Activated naive CD4-positive, alpha-beta T cell treated with anti-CD3 and anti-CD28 coated beads, Interleukin-2, amount 50 U/mL, for 72 hours (primary cell): ENCODE measurements at regions not wholly inside any gene's neighbourhood (a gene's known extent, or its start where the extent isn't known, plus 50 kb on each side); places are given as distances from the start of the nearest gene placed in this dataset.
"Not testable (repeated sequence)": the region's sequence is repeated elsewhere in the genome, so short reads cannot be mapped to it uniquely, and the experiment has no call there.

Experiments used
- ATAC-seq, 2 donors: fragments of 150-1000 bp; cut with Tn5 transposase; 2 replicates each; pipeline ENCODE4 v1.10.0; 2021; ENCODE audit warnings: mild to moderate bottlenecking in 2 of 2, moderate library complexity in 2 of 2
- DNase-seq, 2 donors: peaks; one replicate each; pipeline ENCODE4 v3.0.0; 2021 to 2022; ENCODE audit warnings: low spot score in 2 of 2
- H3K27ac Mint-ChIP-seq, 2 donors: one replicate each; pipeline ENCODE4 v1.8.0; 2022; ENCODE audit warnings: mild to moderate bottlenecking in 2 of 2, mixed read lengths in 2 of 2
- H3K36me3 Mint-ChIP-seq, 2 donors: one replicate each; pipeline ENCODE4 v1.8.0; 2022; ENCODE audit warnings: mixed read lengths in 2 of 2
- H3K9me3 Mint-ChIP-seq, 2 donors: one replicate each; pipeline ENCODE4 v1.8.0; 2022; ENCODE audit warnings: mixed read lengths in 2 of 2

- Mint-ChIP-seq H3K36me3 (peaks cover 0 to 8% of the 10 kb centered on the region in 2 donors), H3K27ac (no peak overlapping the region), H3K9me3 (peaks cover 10 to 13% of the 10 kb centered on the region in 2 donors)
- DNase-seq: no peak
- no peak for ATAC-seq
Observed at GRCh38 chr10:125407557-125407956, 247.2 kb upstream of the CTBP2 start.

DNA sequence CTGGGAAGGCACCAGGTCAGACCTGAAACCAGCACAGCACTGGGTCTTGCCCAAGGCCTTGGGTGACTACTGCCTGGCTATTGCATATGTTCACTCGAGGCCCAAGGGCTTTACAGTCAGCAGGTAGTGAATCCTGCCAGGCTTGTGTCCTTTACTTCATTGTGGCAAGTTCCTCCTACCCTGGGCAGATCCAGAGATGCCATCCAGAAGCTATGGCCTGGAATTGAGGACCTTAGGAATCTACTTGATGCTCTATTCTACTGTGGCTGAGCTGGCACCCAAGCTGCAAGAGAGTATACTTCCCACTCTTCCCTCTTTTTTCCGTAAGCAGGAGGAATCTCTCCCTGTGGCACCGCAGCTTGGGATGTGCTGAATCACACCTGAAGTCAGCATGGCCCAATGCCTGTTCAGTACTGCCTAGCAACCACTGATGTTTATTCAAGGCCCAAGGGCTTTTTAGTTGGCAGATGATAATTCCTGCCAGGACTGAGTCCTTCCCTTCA lies 246.7 kb upstream of the CTBP2 start:
- Mint-ChIP-seq H3K9me3 (peaks cover 10 to 13% of the 10 kb centered on the region in 2 donors), H3K36me3 (peaks cover 0 to 8% of the 10 kb centered on the region in 2 donors), H3K27ac (no peak overlapping the region)
- no peak for ATAC-seq
- no peak for DNase-seq

- peaks cover 10 to 13% of the 10 kb centered on the region in 2 donors for H3K9me3 Mint-ChIP-seq
- DNase-seq, ATAC-seq, H3K27ac Mint-ChIP-seq, H3K36me3 Mint-ChIP-seq: not testable (repeated sequence)
Observed at GRCh38 chr10:125404902-125405301, 244.5 kb upstream of the CTBP2 start.

DNA sequence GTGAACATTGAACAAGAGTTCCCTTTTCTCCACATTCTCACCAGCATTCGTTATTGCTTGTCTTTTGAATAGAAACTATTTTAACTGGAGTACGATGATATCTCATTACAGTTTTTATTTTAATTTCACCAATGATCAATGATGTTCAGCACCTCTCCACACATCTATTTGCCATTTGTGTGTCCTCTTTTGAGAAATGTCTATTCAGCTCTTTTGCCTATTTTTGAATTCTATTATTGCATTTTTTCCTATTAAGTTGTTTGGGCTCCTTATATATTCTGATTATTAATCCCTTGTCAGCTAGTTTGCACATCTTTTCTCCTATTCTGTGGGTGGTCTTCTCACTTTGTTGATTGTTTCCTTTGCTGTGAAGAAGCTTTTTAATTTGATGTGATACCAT lies 241.1 kb upstream of the CTBP2 start:
- ATAC-seq (no peak), DNase-seq (no peak)
- peaks cover 0 to 5% of the 10 kb centered on the region in 2 donors for H3K36me3 Mint-ChIP-seq
- no peak overlapping the region for H3K27ac Mint-ChIP-seq
- peaks cover 8 to 11% of the 10 kb centered on the region in 2 donors for H3K9me3 Mint-ChIP-seq

DNA sequence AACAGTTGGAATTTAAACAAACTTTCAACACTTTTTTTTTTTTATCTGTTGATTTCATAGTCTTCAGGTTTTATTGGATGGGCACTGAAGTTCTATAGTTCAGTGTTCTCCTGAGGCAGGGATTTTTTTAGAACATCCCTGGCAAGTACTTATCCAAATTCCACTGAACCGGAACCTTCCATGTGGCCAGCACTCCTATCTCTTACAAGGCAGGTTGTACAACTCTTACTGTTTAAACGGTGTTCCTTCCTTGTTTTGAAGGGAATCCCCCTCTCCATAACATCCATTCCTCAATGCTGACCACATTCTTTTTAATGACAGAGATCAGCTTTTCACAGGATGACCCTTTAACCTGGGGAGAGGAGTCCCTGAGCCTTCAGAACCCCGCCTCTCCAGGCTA lies 238.9 kb upstream of the CTBP2 start:
- ATAC-seq (no peak), DNase-seq (no peak)
- no peaks in the 10 kb centered on the region for H3K36me3 Mint-ChIP-seq
- H3K27ac Mint-ChIP-seq: no peak overlapping the region
- H3K9me3 Mint-ChIP-seq: peaks cover 0 to 4% of the 10 kb centered on the region in 2 donors

- DNase-seq: no peak
- Mint-ChIP-seq H3K27ac (no peak overlapping the region), H3K9me3 (no peaks in the 10 kb centered on the region), H3K36me3 (no peaks in the 10 kb centered on the region)
- no peak for ATAC-seq
Observed at GRCh38 chr10:125398270-125398669, 237.9 kb upstream of the CTBP2 start.

GRCh38 chr10:125397608-125398007 lies 237.2 kb upstream of the CTBP2 start:
- H3K9me3 Mint-ChIP-seq: no peaks in the 10 kb centered on the region
- H3K27ac Mint-ChIP-seq: no peak overlapping the region
- DNase-seq: no peak
- no peaks in the 10 kb centered on the region for H3K36me3 Mint-ChIP-seq
- no peak for ATAC-seq

DNA sequence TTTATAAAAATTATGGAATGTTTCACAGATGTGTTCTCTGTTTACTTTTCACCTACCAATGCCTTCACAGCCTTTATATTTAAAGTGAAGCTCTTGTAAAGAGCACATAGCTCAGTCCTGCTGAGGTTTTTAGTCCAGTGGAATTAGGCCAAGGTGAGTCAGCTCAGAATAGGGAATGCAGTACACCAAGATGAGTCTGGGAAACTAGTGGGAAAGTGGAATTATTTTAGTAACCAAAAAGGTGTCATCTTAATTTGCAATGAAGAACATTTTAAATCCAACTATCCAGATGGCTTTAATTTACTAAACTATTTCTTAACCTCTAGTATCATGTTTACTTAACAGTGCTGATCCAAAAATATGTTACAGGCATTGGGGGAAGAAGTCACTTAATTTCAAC lies 236.3 kb upstream of the CTBP2 start:
- Mint-ChIP-seq H3K27ac (no peak overlapping the region), H3K36me3 (no peaks in the 10 kb centered on the region), H3K9me3 (peaks cover 4% of the 10 kb centered on the region in 2 donors)
- ATAC-seq (no peak), DNase-seq (no peak)

DNA sequence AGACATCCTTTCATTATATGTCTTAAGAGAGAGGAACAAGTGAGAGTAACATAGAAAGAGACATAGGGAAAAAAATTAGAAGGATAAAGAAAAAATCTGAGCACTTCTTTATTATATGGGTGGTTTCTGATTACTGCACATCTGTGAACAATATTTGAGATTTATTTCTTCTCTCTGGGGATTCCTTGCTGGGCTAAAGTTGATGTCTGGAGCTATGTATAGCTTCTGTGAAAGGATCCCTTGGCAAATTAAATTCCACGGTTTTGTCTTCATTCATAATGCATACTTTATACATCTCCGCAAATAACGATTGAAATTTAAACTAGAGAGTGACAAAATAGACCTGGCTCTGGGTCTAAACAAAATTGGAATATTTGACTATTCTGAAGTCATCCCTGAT lies 232.2 kb upstream of the CTBP2 start:
- no peak for DNase-seq
- no peak for ATAC-seq
- Mint-ChIP-seq H3K9me3 (peaks cover 15 to 21% of the 10 kb centered on the region in 2 donors), H3K36me3 (peaks cover 0 to 4% of the 10 kb centered on the region in 2 donors), H3K27ac (no peak overlapping the region)

DNA sequence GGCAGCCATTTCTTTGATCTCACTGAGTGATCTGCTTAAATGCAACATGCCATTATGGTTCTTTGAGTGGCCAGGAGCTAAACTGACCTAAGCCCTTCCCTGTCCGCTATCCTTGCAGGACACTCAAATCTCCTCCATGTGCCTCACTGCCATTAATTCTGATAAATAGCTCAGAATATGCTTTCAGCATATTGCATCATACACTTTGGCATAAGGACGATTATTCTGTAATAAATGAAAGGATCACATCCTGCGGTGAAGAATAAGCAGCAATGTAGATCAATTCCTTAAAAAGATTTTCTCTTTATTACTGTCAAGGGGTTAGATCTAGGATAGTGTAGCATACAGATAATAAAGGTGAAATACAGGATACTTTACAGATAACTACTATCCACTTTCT lies 231.8 kb upstream of the CTBP2 start:
- DNase-seq: no peak
- Mint-ChIP-seq H3K36me3 (peaks cover 0 to 4% of the 10 kb centered on the region in 2 donors), H3K9me3 (peaks cover 15 to 21% of the 10 kb centered on the region in 2 donors), H3K27ac (no peak overlapping the region)
- no peak for ATAC-seq

- ATAC-seq: no peak
- Mint-ChIP-seq H3K27ac (no peak overlapping the region), H3K9me3 (peaks cover 15 to 21% of the 10 kb centered on the region in 2 donors), H3K36me3 (peaks cover 0 to 4% of the 10 kb centered on the region in 2 donors)
- no peak for DNase-seq
Observed at GRCh38 chr10:125389648-125390047, 229.3 kb upstream of the CTBP2 start.

DNA sequence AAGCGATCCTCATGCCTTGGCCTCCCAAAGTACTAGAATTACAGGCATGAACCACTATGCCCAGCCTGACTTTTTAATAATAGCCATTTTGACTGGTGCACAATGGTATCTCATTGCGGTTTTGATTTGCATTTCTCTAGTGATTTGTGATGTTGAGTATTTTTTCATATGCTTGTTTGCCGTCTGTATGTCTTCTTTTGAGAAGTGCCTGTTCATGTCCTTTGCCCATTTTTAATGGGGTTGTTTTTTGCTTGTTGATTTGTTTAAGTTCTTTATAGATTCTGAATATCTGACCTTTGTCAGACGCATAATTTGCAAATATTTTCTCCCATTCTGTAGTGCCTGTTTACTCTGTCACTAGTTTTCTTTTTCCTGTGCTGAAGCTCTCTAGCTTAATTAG lies 219.2 kb upstream of the CTBP2 start:
- no peak for DNase-seq
- no peak for ATAC-seq
- peaks cover 5 to 19% of the 10 kb centered on the region in 2 donors for H3K9me3 Mint-ChIP-seq
- H3K27ac Mint-ChIP-seq: no peak overlapping the region
- no peaks in the 10 kb centered on the region for H3K36me3 Mint-ChIP-seq

- DNase-seq: no peak
- Mint-ChIP-seq H3K9me3 (peaks cover 5 to 11% of the 10 kb centered on the region in 2 donors), H3K27ac (no peak overlapping the region), H3K36me3 (no peaks in the 10 kb centered on the region)
- ATAC-seq: no peak
Observed at GRCh38 chr10:125377368-125377767, 217.0 kb upstream of the CTBP2 start.

DNA sequence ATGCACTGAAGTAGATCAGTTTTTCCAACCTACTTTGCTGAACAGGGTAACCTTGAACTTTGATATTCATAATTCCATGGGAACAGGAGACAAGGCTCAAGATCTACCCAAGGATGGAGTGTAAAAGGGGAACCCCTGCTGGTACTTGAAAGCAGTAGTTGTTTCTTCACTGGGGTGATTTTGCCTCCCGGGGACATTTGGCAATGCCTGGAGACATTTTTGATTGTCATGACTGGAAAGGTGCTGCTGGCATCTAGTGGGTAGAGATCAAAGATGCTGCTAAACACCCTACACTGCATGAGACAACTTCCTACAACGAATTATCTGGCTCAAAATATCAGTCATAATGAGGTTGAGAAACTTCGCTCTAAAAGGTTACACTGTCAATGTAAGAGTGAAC lies 214.8 kb upstream of the CTBP2 start:
- Mint-ChIP-seq H3K36me3 (no peaks in the 10 kb centered on the region), H3K27ac (no peak overlapping the region), H3K9me3 (peaks cover 0 to 12% of the 10 kb centered on the region in 2 donors)
- DNase-seq (no peak), ATAC-seq (no peak)

- H3K27ac Mint-ChIP-seq: no peak overlapping the region
- DNase-seq (no peak), ATAC-seq (no peak)
- H3K9me3 Mint-ChIP-seq: peaks cover 0 to 12% of the 10 kb centered on the region in 2 donors
- H3K36me3 Mint-ChIP-seq: no peaks in the 10 kb centered on the region
Observed at GRCh38 chr10:125373546-125373945, 213.2 kb upstream of the CTBP2 start.

DNA sequence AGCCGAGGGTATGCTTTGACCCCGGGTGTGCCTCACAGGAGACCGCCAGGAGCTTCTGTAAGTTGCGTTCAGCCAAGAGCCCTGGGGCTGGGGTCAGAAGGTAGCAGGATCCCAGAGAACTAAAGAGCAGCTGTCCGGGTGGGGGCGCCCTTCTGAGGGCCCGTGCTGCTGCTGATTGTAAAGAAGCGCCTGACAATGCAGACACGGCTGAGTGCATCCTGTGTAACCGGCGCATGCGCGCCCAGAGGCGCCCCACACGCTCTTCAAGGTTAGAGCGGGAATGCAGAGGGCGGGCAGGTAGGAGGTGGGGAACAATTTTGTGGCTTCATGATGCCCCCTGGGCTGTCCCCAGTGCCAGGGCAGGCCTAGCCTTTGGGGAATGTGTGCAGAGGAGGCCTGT lies 210.2 kb upstream of the CTBP2 start:
- ATAC-seq (no peak), DNase-seq (no peak)
- Mint-ChIP-seq H3K36me3 (no peaks in the 10 kb centered on the region), H3K9me3 (peaks cover 0 to 8% of the 10 kb centered on the region in 2 donors), H3K27ac (no peak overlapping the region)

DNA sequence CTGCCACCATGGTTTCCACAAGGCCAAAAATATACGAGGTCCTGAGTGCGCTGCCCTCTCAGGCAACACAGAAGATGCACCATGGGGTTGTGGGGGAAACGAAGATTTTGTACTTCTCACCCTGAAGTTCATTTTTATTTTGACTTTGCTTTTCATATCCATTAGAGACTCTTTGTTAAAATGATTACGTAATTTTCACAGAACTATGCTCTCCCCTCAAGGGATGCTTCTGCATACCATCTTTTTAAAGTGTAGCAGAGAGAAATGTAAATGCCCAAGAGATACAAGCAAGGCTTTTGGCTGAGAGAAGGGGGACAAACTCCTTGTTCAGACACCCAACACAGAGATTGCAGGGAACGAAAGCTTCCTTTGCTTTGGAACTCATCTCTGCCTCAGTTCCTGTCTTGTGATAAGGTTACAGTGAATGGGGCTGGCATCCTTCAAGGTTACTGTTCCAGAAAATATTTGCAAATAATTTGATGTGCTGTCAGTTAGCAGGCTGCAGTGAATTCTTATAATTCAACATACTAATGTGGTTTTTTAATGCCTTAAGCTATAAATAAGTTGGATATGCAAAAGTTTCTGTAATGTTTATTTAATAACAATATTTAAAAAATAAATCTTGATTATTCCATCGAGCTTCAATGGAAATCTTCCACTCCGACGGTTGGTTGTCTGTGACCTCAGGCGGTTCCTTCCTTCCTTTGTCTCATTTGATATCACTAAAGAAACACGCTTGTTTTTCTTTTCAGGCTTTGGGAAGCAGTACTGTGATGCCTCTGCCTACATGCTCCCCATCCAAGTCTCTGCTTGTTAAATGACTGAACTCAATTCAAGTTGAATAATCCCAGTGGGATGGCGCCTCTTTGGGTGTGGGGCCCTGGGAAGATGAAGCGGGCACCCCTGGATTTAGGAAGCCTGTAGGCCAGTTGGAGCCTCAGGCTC lies 209.3 kb upstream of the CTBP2 start:
- H3K36me3 Mint-ChIP-seq: no peaks in the 10 kb centered on the region
- DNase-seq: no peak
- ATAC-seq: no peak
- no peak overlapping the region for H3K27ac Mint-ChIP-seq
- peaks cover 0 to 15% of the 10 kb centered on the region in 2 donors for H3K9me3 Mint-ChIP-seq

GRCh38 chr10:125368146-125368545 lies 207.8 kb upstream of the CTBP2 start:
- peaks cover 0 to 12% of the 10 kb centered on the region in 2 donors for H3K9me3 Mint-ChIP-seq

More at GRCh38 chr10:125368146-125368545, 207.8 kb upstream of the CTBP2 start:
- H3K27ac Mint-ChIP-seq: no peak overlapping the region
- H3K36me3 Mint-ChIP-seq: no peaks in the 10 kb centered on the region
- DNase-seq (no peak), ATAC-seq (no peak)
